ENCODE measurements at regions not wholly inside any gene's neighbourhood (a gene's known extent, or its start where the extent isn't known, plus 50 kb on each side); places are given as distances from the start of the nearest gene placed in this dataset.

DNA sequence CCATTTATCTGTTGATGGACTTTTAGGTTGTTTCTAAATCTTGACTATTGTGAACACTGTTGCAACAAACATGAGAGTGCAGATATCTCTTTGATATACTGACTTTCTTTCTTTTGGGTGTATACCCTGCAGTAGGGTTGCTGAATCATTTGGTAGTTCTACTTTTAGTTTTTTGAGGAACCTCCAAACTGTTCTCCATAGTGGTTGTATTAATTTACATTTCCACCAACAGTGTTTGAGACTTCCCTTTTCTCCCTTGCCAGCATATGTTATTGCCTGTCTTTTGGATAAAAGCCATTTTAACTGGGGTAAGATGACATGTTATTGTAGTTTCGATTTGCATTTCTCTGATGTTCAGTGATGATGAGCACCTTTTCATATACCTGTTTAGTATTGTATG lies 330.0 kb downstream of the DDX10 start:
- Histone ChIP-seq H2BK120ac (replicated peaks; ENCODE audit: low read depth, low read length) (no peak overlapping the region), H3K18ac (ENCODE audit: extremely low read depth, low read length) (no peak overlapping the region), H2BK15ac (ENCODE audit: low read length) (no peak overlapping the region), H3K23ac (ENCODE audit: insufficient read length) (no peak overlapping the region), H4K8ac (ENCODE audit: extremely low read depth, insufficient read depth, low read length) (no peak overlapping the region), H3K36me3 (ENCODE audit: control insufficient read depth in 2 of 4, insufficient read depth in 4 of 4, low read length in 3 of 4) (no peaks in the 10 kb centered on the region), H3K79me2 (ENCODE audit: control insufficient read depth in 1 of 2, insufficient read depth in 2 of 2, low read length in 2 of 2) (no peaks in the 10 kb centered on the region), H3K9me3 (ENCODE audit: insufficient read depth in 2 of 2, low read depth in 1 of 2, low read length in 1 of 2) (0 out of 4 replicates have a peak, but pooled peaks cover 0 to 3% of the 10 kb centered on the region in 2 experiments), H4K91ac (replicated peaks; ENCODE audit: insufficient read length, low read length) (no peak overlapping the region), H3K4me2 (ENCODE audit: insufficient read depth in 1 of 2, low read depth in 2 of 2, low read length in 2 of 2) (no peak overlapping the region), H3K4ac (replicated peaks; ENCODE audit: insufficient read length, low read depth, low read length) (no peak overlapping the region), H4K20me1 (replicated peaks in 1 of 2; ENCODE audit: control insufficient read depth in 1 of 2, insufficient read depth in 2 of 2, low read length in 2 of 2) (no peaks in the 10 kb centered on the region), H2BK20ac (ENCODE audit: low read length) (no peak overlapping the region), H4K5ac (ENCODE audit: insufficient read length, low read depth, low read length) (no peak overlapping the region), H3K23me2 (ENCODE audit: low read depth, low read length) (no peaks in the 10 kb centered on the region; the same call in 1 of the 2 replicates), H3K4me1 (replicated peaks in 1 of 4; ENCODE audit: control insufficient read depth in 3 of 4, insufficient read depth in 4 of 4, low read length in 3 of 4) (no peaks in the 10 kb centered on the region), H3K56ac (replicated peaks; ENCODE audit: insufficient read length, low read depth, low read length) (no peak overlapping the region), H3K9ac (replicated peaks in 1 of 4; ENCODE audit: extremely low read depth in 1 of 4, low read depth in 3 of 4, low read length in 3 of 4) (no peak overlapping the region), H3K14ac (ENCODE audit: insufficient read length) (no peak overlapping the region), H3K4me3 (ENCODE audit: extremely low read depth in 1 of 4, insufficient read depth in 2 of 4, low read depth in 3 of 4, low read length in 4 of 4) (no peak overlapping the region), H2AFZ (ENCODE audit: low read length) (no peak overlapping the region), H3K27ac (ENCODE audit: low read depth, low read length) (no peak overlapping the region), H2BK12ac (ENCODE audit: low read depth, low read length) (no peak overlapping the region), H3K79me1 (ENCODE audit: low read depth, low read length) (no peaks in the 10 kb centered on the region), H2AK5ac (ENCODE audit: low read depth, low read length) (no peak overlapping the region), H2BK5ac (ENCODE audit: low read depth, low read length) (no peak overlapping the region), H3K27me3 (replicated peaks in 1 of 4; ENCODE audit: control insufficient read depth in 3 of 4, extremely low read depth in 1 of 4, insufficient read depth in 3 of 4, low read length in 3 of 4) (no peaks in the 10 kb centered on the region)
- 96% methylated on average over 1 of the region's 1 CpG; no CpG with 5 or more reads in 1 of the 2 experiments for WGBS, 2 experiments (ENCODE audit: extremely low coverage in 1 of 2, insufficient coverage in 1 of 2, insufficient read length in 1 of 2, insufficient replicate concordance in 2 of 2, low coverage in 1 of 2, low lambda C conversion rate in 2 of 2, missing lambda C conversion rate in 1 of 2)
- ChIA-PET POLR2A (ENCODE audit: partially characterized antibody) (no interaction called here), CTCF (ENCODE audit: partially characterized antibody) (no interaction called here)
- TF ChIP-seq CBX8 (IDR thresholded peaks at IDR 0.05; ENCODE audit: borderline replicate concordance, low read depth, low read length) (no peak), JUND (IDR thresholded peaks at IDR 0.05; ENCODE audit: low read length) (no peak), JUN (IDR thresholded peaks at IDR 0.05; ENCODE audit: low read depth, low read length) (no peak), EP300 (IDR thresholded peaks at IDR 0.05; ENCODE audit: borderline replicate concordance in 1 of 2, low read depth in 2 of 2, low read length in 2 of 2) (no peak), SIN3A (conservative IDR thresholded peaks at IDR 0.05 in 1 of 2, IDR thresholded peaks at IDR 0.05 in 1 of 2; ENCODE audit: low read depth in 1 of 2, low read length in 2 of 2) (no peak)
- DNase-seq (ENCODE audit: low read depth in 1 of 2, low spot score in 2 of 2), result no peak
- FAIRE-seq, result no peak
